B cell (primary cell): ENCODE measurements at regions not wholly inside any gene's neighbourhood (a gene's known extent, or its start where the extent isn't known, plus 50 kb on each side); places are given as distances from the start of the nearest gene placed in this dataset.

ENCODE experiments used
- CTCF ChIP-seq: fragments of 200-600 bp; IDR thresholded peaks from one replicate; pipeline ENCODE4 v1.8.0; 2022; ENCODE audit warnings: antibody characterized with exemption, mild to moderate bottlenecking
- EZH2 ChIP-seq: IDR thresholded peaks from 2 replicates; pipeline ENCODE4 v1.6.1; 2012; ENCODE audit warnings: borderline replicate concordance, low read depth, mild to moderate bottlenecking, moderate library complexity, low read length; ENCODE audit not compliant: insufficient read depth, poor library complexity, severe bottlenecking

- TF ChIP-seq CTCF: no peak
- no peak for TF ChIP-seq EZH2
Observed at GRCh38 chr20:6622041-6622440, 145.4 kb upstream of the BMP2 start.
